ENCODE measurements at regions not wholly inside any gene's neighbourhood (a gene's known extent, or its start where the extent isn't known, plus 50 kb on each side); places are given as distances from the start of the nearest gene placed in this dataset.

DNA sequence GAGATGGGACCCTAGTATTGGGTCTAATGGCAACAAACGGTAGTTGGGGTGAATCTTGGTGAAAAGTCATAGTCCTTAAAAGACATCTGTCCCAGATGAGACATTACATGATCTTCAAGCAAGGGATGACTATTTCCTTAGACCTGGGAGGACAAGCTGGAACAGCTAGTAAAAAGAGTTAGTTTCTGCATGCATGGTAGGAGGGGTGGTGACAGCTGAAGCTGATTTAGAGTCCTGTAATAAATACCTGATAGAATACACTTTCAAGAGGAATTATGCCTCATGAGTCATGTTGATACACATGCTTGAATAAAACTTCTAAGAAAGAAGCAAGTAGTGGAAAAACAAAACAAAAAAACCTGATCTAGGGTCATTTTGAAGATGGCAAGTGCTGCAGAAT lies 247.4 kb downstream of the CD109 start:
- TF ChIP-seq YY1 (IDR thresholded peaks at IDR 0.05; ENCODE audit: insufficient read depth, insufficient read length) (no peak), SUZ12 (IDR thresholded peaks at IDR 0.05; ENCODE audit: extremely low read depth, insufficient read depth, insufficient read length) (no peak), ZNF274 (IDR thresholded peaks at IDR 0.05; ENCODE audit: low read depth, low read length) (no peak)

Measured in NT2/D1 (cell line).